ENCODE measurements at regions not wholly inside any gene's neighbourhood (a gene's known extent, or its start where the extent isn't known, plus 50 kb on each side); places are given as distances from the start of the nearest gene placed in this dataset.
A peak's percentile ranks its signal among the peaks of the same experiment; 100 is the strongest.

- TF ChIP-seq CTCF (IDR thresholded peaks at IDR 0.05; ENCODE audit: low read depth, low read length), result no peak
- peak; percentile 12 to 19 for DNase-seq (ENCODE audit: low read depth in 2 of 2)
These were observed 186.5 kb downstream of the LPIN1 start for GRCh38 chr2:11932962-11933361.

GRCh38 chr2:11933854-11934253 is 187.4 kb downstream of the LPIN1 start:
- DNase-seq (ENCODE audit: low read depth in 2 of 2), result no peak
- no peak overlapping the region for H3K4me3 ChIP-seq (replicated peaks in 1 of 2; ENCODE audit: low read depth in 2 of 2, low read length in 2 of 2)
- TF ChIP-seq CTCF (IDR thresholded peaks at IDR 0.05; ENCODE audit: low read depth, low read length), result no peak

More at GRCh38 chr2:11932962-11933361, 186.5 kb downstream of the LPIN1 start:
- H3K4me3 ChIP-seq (replicated peaks in 1 of 2; ENCODE audit: low read depth in 2 of 2, low read length in 2 of 2), result no peak overlapping the region

GRCh38 chr2:11936761-11937160 is 190.3 kb downstream of the LPIN1 start:
- no peak for TF ChIP-seq CTCF (IDR thresholded peaks at IDR 0.05; ENCODE audit: low read depth, low read length)
- no peak overlapping the region for H3K4me3 ChIP-seq (replicated peaks in 1 of 2; ENCODE audit: low read depth in 2 of 2, low read length in 2 of 2)
- no peak for DNase-seq (ENCODE audit: low read depth in 2 of 2)

- no peak overlapping the region for H3K4me3 ChIP-seq (replicated peaks in 1 of 2; ENCODE audit: low read depth in 2 of 2, low read length in 2 of 2)
- DNase-seq (ENCODE audit: low read depth in 2 of 2), result peak; percentile 88 to 95
- no peak for TF ChIP-seq CTCF (IDR thresholded peaks at IDR 0.05; ENCODE audit: low read depth, low read length)
These were observed 191.8 kb downstream of the LPIN1 start for GRCh38 chr2:11938196-11938595.

DNA sequence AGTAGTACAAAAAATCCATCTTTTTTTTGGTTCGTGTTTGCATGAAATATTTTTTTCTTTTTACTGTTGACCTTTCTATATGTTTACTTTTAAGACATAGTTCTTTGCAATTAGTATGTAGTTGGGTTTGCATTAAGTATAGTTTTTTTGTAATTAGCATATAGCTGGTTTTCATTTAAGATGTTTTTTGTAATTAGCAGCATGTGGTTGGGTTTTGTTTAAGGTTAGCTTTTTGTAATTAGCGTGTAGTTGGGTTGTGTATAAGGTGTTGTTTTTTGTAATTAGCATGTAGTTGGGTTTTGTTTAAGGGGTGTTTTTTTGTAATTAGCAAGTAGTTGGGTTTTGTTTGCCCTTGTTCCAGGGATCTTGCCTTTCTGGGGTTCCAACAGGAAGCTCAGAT is 193.1 kb downstream of the LPIN1 start:
- DNase-seq (ENCODE audit: low read depth in 2 of 2), result no peak
- no peak for TF ChIP-seq CTCF (IDR thresholded peaks at IDR 0.05; ENCODE audit: low read depth, low read length)
- H3K4me3 ChIP-seq (replicated peaks in 1 of 2; ENCODE audit: low read depth in 2 of 2, low read length in 2 of 2), result no peak overlapping the region

GRCh38 chr2:11940121-11940743 is 193.8 kb downstream of the LPIN1 start:
- DNase-seq (ENCODE audit: low read depth in 2 of 2), result no peak
- TF ChIP-seq CTCF (IDR thresholded peaks at IDR 0.05; ENCODE audit: low read depth, low read length), result no peak
- H3K4me3 ChIP-seq (replicated peaks in 1 of 2; ENCODE audit: low read depth in 2 of 2, low read length in 2 of 2), result no peak overlapping the region

- no peak for DNase-seq (ENCODE audit: low read depth in 2 of 2)
- TF ChIP-seq CTCF (IDR thresholded peaks at IDR 0.05; ENCODE audit: low read depth, low read length), result no peak
- H3K4me3 ChIP-seq (replicated peaks in 1 of 2; ENCODE audit: low read depth in 2 of 2, low read length in 2 of 2), result no peak overlapping the region
These were observed 194.4 kb downstream of the LPIN1 start for GRCh38 chr2:11940799-11941198.

Measured in cardiac fibroblast (primary cell).